K562 (cell line): ENCODE measurements at regions not wholly inside any gene's neighbourhood (a gene's known extent, or its start where the extent isn't known, plus 50 kb on each side); places are given as distances from the start of the nearest gene placed in this dataset.
A peak's percentile ranks its signal among the peaks of the same experiment; 100 is the strongest.

Experiments
- ATAC-seq: fragments of 200-7000 bp; cut with Tn5 transposase; 3 replicates; pipeline ENCODE4 v1.9.1; 2020; ENCODE audit warnings: moderate library complexity
- BruUV-seq: library from RNA; stranded (reverse); fragments of 400-500 nt; replicated peaks from 2 replicates; lab custom pipeline; 2021; lab: Mats Ljungman, UMichigan
- CTCF ChIA-PET: fragments of 300-600 bp; formaldehyde crosslinking; extraction: SDS; loops from one replicate; lab custom pipeline; 2021; ENCODE audit warnings: low intra/inter-chr PET ratio; lab: Yijun Ruan, JAX
- POLR2A ChIA-PET: fragments of 300-600, 350-650 bp; sonication (Branson Sonifier 250); formaldehyde crosslinking; extraction: SDS; loops from one replicate; lab custom pipeline; 2021; ENCODE audit warnings: antibody characterized with exemption, inconsistent platforms; lab: Yijun Ruan, JAX
- DNase-seq, 4 experiments: peaks; one replicate each; pipeline versions ENCODE4 v3.0.0 to v3.0.0-alpha.2; 2011 to 2018; ENCODE audit warnings: low spot score in 3 of 4, mixed read lengths in 3 of 4; ENCODE audit errors: extremely low read depth in 1 of 4
- FAIRE-seq: peaks from 2 replicates; lab custom pipeline; 2011; peaks lifted over from hg19 to GRCh38; lab: Jason Lieb, UNC
- H2AFZ ChIP-seq: 2 replicates; pipeline ENCODE4 v1.6.0; 2011; ENCODE audit warnings: low read depth, low read length, control low read depth, inconsistent platforms
- H3K27ac ChIP-seq: fragments of 200-600 bp; 3 replicates; pipeline ENCODE4 v1.8.0; 2011; ENCODE audit warnings: low read depth, mild to moderate bottlenecking, control low read depth, inconsistent platforms, low read length, moderate library complexity, mixed read lengths; ENCODE audit errors: extremely low read depth
- H3K27me3 ChIP-seq, 2 experiments: fragments of 300-600 bp in 1 of 2; 2 replicates in 1 of 2; 3 replicates in 1 of 2; pipeline versions ENCODE4 v1.6.0 to v1.8.0; 2011; ENCODE audit warnings: inconsistent platforms in 2 of 2, low read length in 2 of 2, mild to moderate bottlenecking in 1 of 2, mixed read lengths in 1 of 2, moderate library complexity in 1 of 2; ENCODE audit not compliant: control insufficient read depth in 2 of 2, insufficient read depth in 2 of 2
- H3K36me3 ChIP-seq: fragments of 300-600 bp; 3 replicates; pipeline ENCODE4 v1.8.0; 2011; ENCODE audit warnings: mild to moderate bottlenecking, low read length, inconsistent platforms; ENCODE audit not compliant: control insufficient read depth, insufficient read depth
- H3K4me1 ChIP-seq, 2 experiments: fragments of 200-600 bp in 1 of 2; replicated peaks in 1 of 2; 2 replicates in 1 of 2; 3 replicates in 1 of 2; pipeline versions ENCODE4 v1.5.1 to v1.8.0; 2011; ENCODE audit warnings: inconsistent platforms in 2 of 2, low read length in 2 of 2, mild to moderate bottlenecking in 1 of 2, mixed read lengths in 1 of 2, moderate library complexity in 1 of 2; ENCODE audit not compliant: control insufficient read depth in 2 of 2, insufficient read depth in 2 of 2
- H3K4me2 ChIP-seq: 2 replicates; pipeline ENCODE4 v1.6.1; 2011; ENCODE audit warnings: low read length, control low read depth, inconsistent platforms, mixed read lengths; ENCODE audit not compliant: insufficient read depth
- H3K4me3 ChIP-seq: fragments of 200-600 bp; sonication (generic), shearing (Covaris generic); 2 replicates; pipeline ENCODE4 v1.5.1; 2016; ENCODE audit warnings: control low read depth, inconsistent platforms
- H3K79me2 ChIP-seq: fragments of 200-600 bp; 3 replicates; pipeline ENCODE4 v1.8.0; 2011; ENCODE audit warnings: low read length, inconsistent platforms; ENCODE audit not compliant: control insufficient read depth, insufficient read depth
- H3K9ac ChIP-seq, 2 experiments: 2 replicates each; pipeline versions ENCODE4 v1.6.0 to v1.6.1; 2011; ENCODE audit warnings: low read depth in 2 of 2, low read length in 2 of 2, control low read depth in 1 of 2, inconsistent platforms in 1 of 2, mild to moderate bottlenecking in 1 of 2, mixed read lengths in 1 of 2; ENCODE audit not compliant: insufficient read depth in 1 of 2
- H3K9me1 ChIP-seq: one replicate; pipeline ENCODE4 v1.6.0; 2011; ENCODE audit warnings: inconsistent platforms, mild to moderate bottlenecking, low read length, moderate library complexity; ENCODE audit not compliant: control insufficient read depth, insufficient read depth
- H3K9me3 ChIP-seq: replicated peaks from 2 replicates; pipeline ENCODE4 v1.5.1; 2011; ENCODE audit warnings: low read depth, low read length, inconsistent platforms; ENCODE audit not compliant: control insufficient read depth, insufficient read depth
- H4K20me1 ChIP-seq: replicated peaks from 2 replicates; pipeline ENCODE4 v1.6.1; 2011; ENCODE audit warnings: low read length, inconsistent platforms, mixed read lengths; ENCODE audit not compliant: control insufficient read depth, insufficient read depth
- EP400 ChIP-seq: fragments of 450-650 bp; IDR thresholded peaks from 2 replicates; pipeline ENCODE4 v1.6.1; 2017; ENCODE audit warnings: antibody characterized with exemption, mild to moderate bottlenecking, moderate library complexity
- ZNF121 ChIP-seq: sonication (generic); formaldehyde crosslinking; conservative IDR thresholded peaks from 2 replicates; pipeline ENCODE4 v1.8.0; 2022; ENCODE audit warnings: missing genetic modification reagents
- ZNF239 ChIP-seq: fragments of 250-450 bp; sonication (Bioruptor Pico); IDR thresholded peaks from 2 replicates; pipeline ENCODE4 v1.4.0; 2020; ENCODE audit warnings: mild to moderate bottlenecking
- ZNF24 ChIP-seq: fragments of 450-650 bp; IDR thresholded peaks from 2 replicates; pipeline ENCODE4 v1.6.1; 2016
- WGBS: fragments of 100-300 bp; shearing (Covaris generic); methylation state at CpG from one replicate; pipeline ENCODE4 v1.1.6; 2016; ENCODE audit warnings: low coverage, mixed read lengths; ENCODE audit not compliant: insufficient coverage; ENCODE audit errors: missing lambda C conversion rate; 5-methylcytosine and 5-hydroxymethylcytosine counted together
- in situ Hi-C: fragments of 300-500 bp; cut with MboI; formaldehyde crosslinking; loops from 4 replicates; pipeline ENCODE4 v1.15.0; 2018; ENCODE audit warnings: inconsistent platforms, mixed read lengths
- intact Hi-C: fragments of 100-400 bp; cut with micrococcal nuclease; formaldehyde crosslinking; loops from 2 replicates; pipeline ENCODE4 v1.14.2; 2022
- TF ChIP-seq, protein P1 (sequence below), 2 experiments: fragments of 450-650 bp in 1 of 2; sonication (generic) in 1 of 2; formaldehyde crosslinking in 1 of 2; IDR thresholded peaks in 1 of 2; conservative IDR thresholded peaks in 1 of 2; 2 replicates each; pipeline versions ENCODE4 v1.6.1 to v1.8.1; 2016 to 2023; ENCODE audit warnings: mild to moderate bottlenecking in 2 of 2, moderate library complexity in 2 of 2, inconsistent platforms in 1 of 2, missing genetic modification reagents in 1 of 2
- TF ChIP-seq, protein P2 (sequence below): fragments of 450-650 bp; IDR thresholded peaks from 2 replicates; pipeline ENCODE4 v1.6.1; 2017; ENCODE audit warnings: antibody characterized with exemption, mild to moderate bottlenecking
- TF ChIP-seq, protein P3 (sequence below): sonication (generic); formaldehyde crosslinking; IDR thresholded peaks from 2 replicates; pipeline ENCODE4 v1.5.0; 2020; ENCODE audit warnings: missing genetic modification reagents

DNA sequence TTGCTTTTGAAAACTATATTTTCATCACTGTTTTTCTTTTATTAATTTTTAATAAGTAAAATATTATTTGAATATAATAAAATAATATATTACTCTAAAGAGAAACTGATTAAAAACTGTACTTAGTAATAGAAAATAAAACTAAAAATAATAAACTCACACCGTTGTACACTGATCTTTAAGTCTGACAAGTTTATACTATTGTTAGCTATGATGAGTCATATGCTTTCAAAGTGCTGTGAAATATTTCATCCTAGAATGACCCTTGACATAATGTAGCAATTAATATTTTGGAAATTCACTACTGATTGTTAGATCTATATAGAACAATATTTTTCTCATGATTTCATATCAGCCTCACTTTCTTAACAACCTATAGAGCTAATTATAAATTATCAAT lies 1040.6 kb upstream of the SPRY2 start:
- intact Hi-C loops, result no loop called here
- FAIRE-seq (no peak), DNase-seq (no peak), ATAC-seq (no peak)
- Histone ChIP-seq H3K27me3 (no peaks in the 10 kb centered on the region), H3K27ac (no peak overlapping the region), H3K79me2 (no peaks in the 10 kb centered on the region), H3K4me1 (no peaks in the 10 kb centered on the region; a peak in 1 of 5 replicates), H3K4me3 (no peak overlapping the region), H3K9me3 (no peaks in the 10 kb centered on the region), H3K36me3 (no peaks in the 10 kb centered on the region), H4K20me1 (no peaks in the 10 kb centered on the region), H3K9me1 (no peaks in the 10 kb centered on the region), H2AFZ (no peak overlapping the region), H3K4me2 (no peak overlapping the region), H3K9ac (no peak overlapping the region)
- WGBS, result 7% methylated on average over 1 of the region's 1 CpG
- ChIA-PET POLR2A (no interaction called here), CTCF (no interaction called here)
- in situ Hi-C loops, result no loop called here
- TF ChIP-seq, protein P1, sequence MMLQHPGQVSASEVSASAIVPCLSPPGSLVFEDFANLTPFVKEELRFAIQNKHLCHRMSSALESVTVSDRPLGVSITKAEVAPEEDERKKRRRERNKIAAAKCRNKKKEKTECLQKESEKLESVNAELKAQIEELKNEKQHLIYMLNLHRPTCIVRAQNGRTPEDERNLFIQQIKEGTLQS (IDR thresholded peaks at IDR 0.05), result peak; percentile 40
- TF ChIP-seq, protein P1 (CRISPR knock-in tag; conservative IDR thresholded peaks at IDR 0.05), result no peak
- TF ChIP-seq EP400, result no peak
- no TSS peak for BruUV-seq

DNA sequence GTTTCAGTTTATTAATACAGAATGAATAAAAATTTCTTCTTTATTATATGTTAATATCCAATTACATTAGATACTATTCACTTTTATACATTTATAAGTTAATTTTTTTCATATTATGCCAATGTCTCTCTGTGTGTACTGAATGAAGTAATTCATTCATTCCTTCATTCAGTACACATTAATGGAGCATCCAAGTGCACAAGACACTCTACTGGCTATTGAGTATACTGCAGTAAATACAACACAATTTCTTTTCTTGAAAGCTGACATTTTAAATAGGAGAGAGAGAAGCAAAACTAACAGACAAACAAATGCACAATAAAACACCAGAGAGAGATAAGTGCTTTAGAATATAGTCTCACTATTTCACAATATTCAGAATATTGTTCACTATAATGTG lies 1038.3 kb upstream of the SPRY2 start:
- Histone ChIP-seq H3K4me2 (no peak overlapping the region), H4K20me1 (no peaks in the 10 kb centered on the region), H3K9ac (no peak overlapping the region), H3K9me3 (no peaks in the 10 kb centered on the region), H3K9me1 (no peaks in the 10 kb centered on the region), H3K4me1 (no peaks in the 10 kb centered on the region; a peak in 1 of 5 replicates), H3K27me3 (no peaks in the 10 kb centered on the region), H3K79me2 (no peaks in the 10 kb centered on the region), H2AFZ (no peak overlapping the region), H3K4me3 (no peak overlapping the region), H3K27ac (no peak overlapping the region), H3K36me3 (no peaks in the 10 kb centered on the region)
- DNase-seq, result no peak
- ChIA-PET CTCF (no interaction called here), POLR2A (no interaction called here)
- intact Hi-C loops (no loop called here), in situ Hi-C loops (no loop called here)
- FAIRE-seq, result no peak
- no TSS peak for BruUV-seq
- no peak for ATAC-seq
- TF ChIP-seq, protein P2, sequence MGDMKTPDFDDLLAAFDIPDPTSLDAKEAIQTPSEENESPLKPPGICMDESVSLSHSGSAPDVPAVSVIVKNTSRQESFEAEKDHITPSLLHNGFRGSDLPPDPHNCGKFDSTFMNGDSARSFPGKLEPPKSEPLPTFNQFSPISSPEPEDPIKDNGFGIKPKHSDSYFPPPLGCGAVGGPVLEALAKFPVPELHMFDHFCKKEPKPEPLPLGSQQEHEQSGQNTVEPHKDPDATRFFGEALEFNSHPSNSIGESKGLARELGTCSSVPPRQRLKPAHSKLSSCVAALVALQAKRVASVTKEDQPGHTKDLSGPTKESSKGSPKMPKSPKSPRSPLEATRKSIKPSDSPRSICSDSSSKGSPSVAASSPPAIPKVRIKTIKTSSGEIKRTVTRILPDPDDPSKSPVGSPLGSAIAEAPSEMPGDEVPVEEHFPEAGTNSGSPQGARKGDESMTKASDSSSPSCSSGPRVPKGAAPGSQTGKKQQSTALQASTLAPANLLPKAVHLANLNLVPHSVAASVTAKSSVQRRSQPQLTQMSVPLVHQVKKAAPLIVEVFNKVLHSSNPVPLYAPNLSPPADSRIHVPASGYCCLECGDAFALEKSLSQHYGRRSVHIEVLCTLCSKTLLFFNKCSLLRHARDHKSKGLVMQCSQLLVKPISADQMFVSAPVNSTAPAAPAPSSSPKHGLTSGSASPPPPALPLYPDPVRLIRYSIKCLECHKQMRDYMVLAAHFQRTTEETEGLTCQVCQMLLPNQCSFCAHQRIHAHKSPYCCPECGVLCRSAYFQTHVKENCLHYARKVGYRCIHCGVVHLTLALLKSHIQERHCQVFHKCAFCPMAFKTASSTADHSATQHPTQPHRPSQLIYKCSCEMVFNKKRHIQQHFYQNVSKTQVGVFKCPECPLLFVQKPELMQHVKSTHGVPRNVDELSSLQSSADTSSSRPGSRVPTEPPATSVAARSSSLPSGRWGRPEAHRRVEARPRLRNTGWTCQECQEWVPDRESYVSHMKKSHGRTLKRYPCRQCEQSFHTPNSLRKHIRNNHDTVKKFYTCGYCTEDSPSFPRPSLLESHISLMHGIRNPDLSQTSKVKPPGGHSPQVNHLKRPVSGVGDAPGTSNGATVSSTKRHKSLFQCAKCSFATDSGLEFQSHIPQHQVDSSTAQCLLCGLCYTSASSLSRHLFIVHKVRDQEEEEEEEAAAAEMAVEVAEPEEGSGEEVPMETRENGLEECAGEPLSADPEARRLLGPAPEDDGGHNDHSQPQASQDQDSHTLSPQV, result no peak
- TF ChIP-seq ZNF24 (peak; percentile 34; the same call in 1 of the 2 replicates), ZNF239 (no peak), ZNF121 (no peak)
- TF ChIP-seq, protein P3, sequence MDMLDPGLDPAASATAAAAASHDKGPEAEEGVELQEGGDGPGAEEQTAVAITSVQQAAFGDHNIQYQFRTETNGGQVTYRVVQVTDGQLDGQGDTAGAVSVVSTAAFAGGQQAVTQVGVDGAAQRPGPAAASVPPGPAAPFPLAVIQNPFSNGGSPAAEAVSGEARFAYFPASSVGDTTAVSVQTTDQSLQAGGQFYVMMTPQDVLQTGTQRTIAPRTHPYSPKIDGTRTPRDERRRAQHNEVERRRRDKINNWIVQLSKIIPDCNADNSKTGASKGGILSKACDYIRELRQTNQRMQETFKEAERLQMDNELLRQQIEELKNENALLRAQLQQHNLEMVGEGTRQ (CRISPR knock-in tag), result no peak
